Parathyroid adenoma (tissue), 2 donors: ENCODE measurements at regions not wholly inside any gene's neighbourhood (a gene's known extent, or its start where the extent isn't known, plus 50 kb on each side); places are given as distances from the start of the nearest gene placed in this dataset.

Experiments used
- H2AFZ ChIP-seq: fragments of 300-600 bp; sonication (generic); one replicate; pipeline ENCODE4 v1.7.0; 2017; ENCODE audit warnings: antibody characterized with exemption, mild to moderate bottlenecking
- H3K27ac ChIP-seq: fragments of 300-600 bp; sonication (generic); one replicate; pipeline ENCODE4 v1.7.0; 2017
- H3K27me3 ChIP-seq: fragments of 300-600 bp; sonication (generic); one replicate; pipeline ENCODE4 v1.7.0; 2017; ENCODE audit warnings: low read length; ENCODE audit not compliant: control insufficient read depth, insufficient read depth
- H3K36me3 ChIP-seq: fragments of 300-600 bp; sonication (generic); one replicate; pipeline ENCODE4 v1.7.0; 2017; ENCODE audit warnings: low read length; ENCODE audit not compliant: control insufficient read depth, insufficient read depth
- H3K4me1 ChIP-seq: fragments of 300-600 bp; sonication (generic); one replicate; pipeline ENCODE4 v1.7.0; 2017; ENCODE audit warnings: control low read depth
- H3K4me2 ChIP-seq: fragments of 300-600 bp; sonication (generic); one replicate; pipeline ENCODE4 v1.7.0; 2017; ENCODE audit warnings: low read length
- H3K4me3 ChIP-seq: fragments of 300-600 bp; sonication (generic); one replicate; pipeline ENCODE4 v1.7.0; 2017; ENCODE audit warnings: low read depth, low read length
- H3K79me2 ChIP-seq: fragments of 300-600 bp; sonication (generic); one replicate; pipeline ENCODE4 v1.7.0; 2017; ENCODE audit warnings: control low read depth
- H3K9ac ChIP-seq: fragments of 300-600 bp; sonication (generic); one replicate; pipeline ENCODE4 v1.7.0; 2017; ENCODE audit warnings: mild to moderate bottlenecking
- H3K9me3 ChIP-seq: fragments of 300-600 bp; sonication (generic); one replicate; pipeline ENCODE4 v1.7.0; 2017; ENCODE audit warnings: low read length; ENCODE audit not compliant: control insufficient read depth
- TF ChIP-seq, protein P1 (sequence below): fragments of 300-600 bp; sonication (generic); IDR thresholded peaks from one replicate; pipeline ENCODE4 v1.7.0; 2017; ENCODE audit warnings: antibody characterized with exemption, mild to moderate bottlenecking
- donor health status: primary hyperparathyroidism.

DNA sequence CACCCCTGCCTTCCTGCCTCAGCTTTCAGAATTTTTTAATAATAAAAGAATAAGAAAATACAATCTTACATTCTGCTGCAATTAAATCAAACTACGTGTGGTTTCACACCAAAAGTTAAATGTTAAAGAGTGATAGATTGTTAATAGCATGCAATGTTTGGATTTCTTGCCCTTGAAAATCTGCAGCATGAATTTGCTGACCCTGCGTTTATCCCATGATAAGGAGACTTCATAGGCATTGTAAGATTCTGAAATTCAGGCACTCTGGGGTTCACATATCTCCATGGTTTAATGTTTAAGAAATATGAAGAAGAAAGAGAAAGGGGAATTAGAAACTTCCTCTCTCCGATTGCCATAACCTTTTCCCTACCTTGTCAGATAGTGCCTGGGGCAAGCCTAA lies 1616.2 kb upstream of the B3GALT2 start:
- TF ChIP-seq, protein P1, sequence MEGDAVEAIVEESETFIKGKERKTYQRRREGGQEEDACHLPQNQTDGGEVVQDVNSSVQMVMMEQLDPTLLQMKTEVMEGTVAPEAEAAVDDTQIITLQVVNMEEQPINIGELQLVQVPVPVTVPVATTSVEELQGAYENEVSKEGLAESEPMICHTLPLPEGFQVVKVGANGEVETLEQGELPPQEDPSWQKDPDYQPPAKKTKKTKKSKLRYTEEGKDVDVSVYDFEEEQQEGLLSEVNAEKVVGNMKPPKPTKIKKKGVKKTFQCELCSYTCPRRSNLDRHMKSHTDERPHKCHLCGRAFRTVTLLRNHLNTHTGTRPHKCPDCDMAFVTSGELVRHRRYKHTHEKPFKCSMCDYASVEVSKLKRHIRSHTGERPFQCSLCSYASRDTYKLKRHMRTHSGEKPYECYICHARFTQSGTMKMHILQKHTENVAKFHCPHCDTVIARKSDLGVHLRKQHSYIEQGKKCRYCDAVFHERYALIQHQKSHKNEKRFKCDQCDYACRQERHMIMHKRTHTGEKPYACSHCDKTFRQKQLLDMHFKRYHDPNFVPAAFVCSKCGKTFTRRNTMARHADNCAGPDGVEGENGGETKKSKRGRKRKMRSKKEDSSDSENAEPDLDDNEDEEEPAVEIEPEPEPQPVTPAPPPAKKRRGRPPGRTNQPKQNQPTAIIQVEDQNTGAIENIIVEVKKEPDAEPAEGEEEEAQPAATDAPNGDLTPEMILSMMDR = no peak
- Histone ChIP-seq H3K79me2 (no peaks in the 10 kb centered on the region), H3K4me2 (no peak overlapping the region), H3K9ac (no peak overlapping the region), H2AFZ (no peak overlapping the region), H3K27ac (no peak overlapping the region), H3K4me1 (no peaks in the 10 kb centered on the region), H3K4me3 (no peak overlapping the region), H3K27me3 (no peaks in the 10 kb centered on the region), H3K36me3 (no peaks in the 10 kb centered on the region), H3K9me3 (no peaks in the 10 kb centered on the region)

DNA sequence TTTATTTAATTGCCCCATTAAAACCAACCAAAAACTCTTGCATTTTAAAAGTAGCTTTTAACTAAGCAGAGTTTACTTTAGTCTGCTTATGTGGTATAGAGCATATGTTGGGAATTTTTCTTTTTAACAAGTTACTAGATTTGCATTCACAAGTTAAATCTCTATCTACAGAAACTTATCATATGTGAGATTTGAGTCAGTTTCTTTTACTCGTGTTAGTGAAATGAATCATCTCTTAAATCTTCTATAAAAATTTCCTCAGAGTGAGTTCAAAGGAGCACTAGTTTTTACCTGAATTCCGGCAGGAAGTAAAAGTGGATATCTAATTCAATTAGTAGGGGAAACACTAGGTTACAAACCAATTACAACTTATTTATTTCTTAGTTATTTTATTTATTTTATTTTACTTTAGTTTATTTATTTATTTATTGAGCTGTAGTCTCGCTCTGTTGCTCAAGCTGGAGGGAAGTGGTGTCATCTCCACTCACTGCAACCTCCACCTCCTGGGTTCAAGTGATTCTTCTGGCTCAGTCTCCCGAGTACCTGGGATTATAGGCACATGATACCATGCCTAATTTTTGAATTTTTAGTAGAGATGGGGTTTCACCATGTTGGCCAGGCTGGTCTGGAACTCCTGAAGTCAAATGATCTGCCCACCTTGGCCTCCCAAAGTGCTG lies 1609.6 kb upstream of the B3GALT2 start:
- Histone ChIP-seq H3K36me3 (no peaks in the 10 kb centered on the region), H3K9ac (no peak overlapping the region), H2AFZ (no peak overlapping the region), H3K79me2 (no peaks in the 10 kb centered on the region), H3K4me3 (no peak overlapping the region), H3K9me3 (no peaks in the 10 kb centered on the region), H3K27ac (no peak overlapping the region), H3K4me2 (no peak overlapping the region), H3K27me3 (no peaks in the 10 kb centered on the region), H3K4me1 (no peaks in the 10 kb centered on the region)
- TF ChIP-seq, protein P1 = no peak

DNA sequence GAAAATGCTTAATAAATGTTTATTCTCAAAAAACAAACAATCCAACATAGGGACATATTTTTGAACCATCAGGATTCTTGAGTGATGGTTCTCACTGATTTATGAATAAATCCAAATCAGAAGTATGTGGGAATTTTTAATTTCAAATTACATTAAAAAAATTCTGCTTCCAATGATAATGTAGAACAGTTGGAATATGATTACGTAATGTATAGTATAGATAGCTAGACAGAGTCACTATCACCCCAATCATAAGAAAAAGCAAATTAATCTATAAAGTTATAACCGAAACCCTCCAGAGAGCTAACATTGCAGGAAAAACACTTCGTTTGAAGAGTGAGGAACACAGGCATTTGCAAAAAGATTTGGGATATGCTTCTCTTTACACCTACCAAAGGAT lies 1600.6 kb upstream of the B3GALT2 start:
- Histone ChIP-seq H3K4me3 (no peak overlapping the region), H3K9me3 (no peaks in the 10 kb centered on the region), H3K27ac (no peak overlapping the region), H3K36me3 (no peaks in the 10 kb centered on the region), H3K4me1 (no peaks in the 10 kb centered on the region), H3K79me2 (no peaks in the 10 kb centered on the region), H3K4me2 (no peak overlapping the region), H3K9ac (no peak overlapping the region), H3K27me3 (no peaks in the 10 kb centered on the region), H2AFZ (no peak overlapping the region)
- TF ChIP-seq, protein P1 = no peak

DNA sequence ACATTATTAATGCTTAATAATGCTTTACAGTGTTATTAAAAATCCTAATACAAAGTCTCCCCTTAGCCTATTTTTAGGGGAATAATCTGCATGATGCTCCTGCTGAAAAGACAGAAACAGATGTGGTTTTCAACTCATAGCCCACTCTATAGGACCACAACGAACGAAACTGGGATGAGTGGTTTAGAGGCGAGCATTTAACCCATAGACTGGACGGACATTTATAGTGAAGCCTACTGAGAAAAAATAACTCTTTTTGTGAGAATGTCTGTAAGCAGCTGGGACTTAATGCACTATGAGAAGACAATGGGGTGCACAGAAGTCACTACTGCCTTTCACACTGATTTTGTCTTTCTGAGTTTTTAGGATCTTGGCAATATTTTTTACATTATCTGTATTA lies 1599.6 kb upstream of the B3GALT2 start:
- TF ChIP-seq, protein P1 = no peak
- Histone ChIP-seq H3K4me1 (no peaks in the 10 kb centered on the region), H3K4me3 (no peak overlapping the region), H3K4me2 (no peak overlapping the region), H3K36me3 (no peaks in the 10 kb centered on the region), H3K9ac (no peak overlapping the region), H2AFZ (no peak overlapping the region), H3K9me3 (no peaks in the 10 kb centered on the region), H3K27ac (no peak overlapping the region), H3K27me3 (no peaks in the 10 kb centered on the region), H3K79me2 (no peaks in the 10 kb centered on the region)

DNA sequence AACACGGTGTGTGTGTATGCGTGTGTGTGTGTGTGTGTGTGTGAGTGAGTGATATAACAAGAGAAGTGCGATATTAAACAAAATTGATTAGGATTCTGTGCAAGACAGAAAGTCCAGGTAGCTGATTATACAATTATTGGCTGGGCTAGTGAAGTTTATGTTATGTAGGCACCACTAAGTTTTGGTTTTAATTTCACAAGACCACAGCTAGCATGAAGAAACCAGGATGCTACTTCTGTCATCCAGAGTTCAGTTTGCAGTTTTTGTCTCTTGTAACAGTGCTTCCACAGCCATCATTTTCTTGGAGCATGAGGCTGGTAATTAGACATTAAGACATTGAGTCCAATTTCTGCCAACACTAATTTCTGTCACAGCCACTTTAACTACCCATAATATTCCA lies 1590.2 kb upstream of the B3GALT2 start:
- Histone ChIP-seq H3K9ac (no peak overlapping the region), H3K4me1 (no peaks in the 10 kb centered on the region)

More for the DNA sequence above, 1590.2 kb upstream of the B3GALT2 start:
- no peak overlapping the region for H2AFZ ChIP-seq
- H3K9me3 ChIP-seq = no peaks in the 10 kb centered on the region
- no peaks in the 10 kb centered on the region for H3K36me3 ChIP-seq
- no peaks in the 10 kb centered on the region for H3K27me3 ChIP-seq
- H3K79me2 ChIP-seq = no peaks in the 10 kb centered on the region
- no peak overlapping the region for H3K27ac ChIP-seq
- TF ChIP-seq, protein P1 = no peak
- no peak overlapping the region for H3K4me2 ChIP-seq
- H3K4me3 ChIP-seq = no peak overlapping the region
